T47D (cell line): ENCODE measurements at regions not wholly inside any gene's neighbourhood (a gene's known extent, or its start where the extent isn't known, plus 50 kb on each side); places are given as distances from the start of the nearest gene placed in this dataset.

Experiments
- DNase-seq, 2 experiments: peaks; one replicate each; pipeline versions ENCODE4 v3.0.0 to v3.0.0-alpha.2; 2011 to 2012; ENCODE audit warnings: low read depth in 1 of 2, low spot score in 1 of 2
- JUND ChIP-seq: IDR thresholded peaks from 2 replicates; pipeline ENCODE4 v1.6.1; 2012; ENCODE audit warnings: low read depth
- in situ Hi-C: cut with HindIII; loops from 2 replicates; pipeline ENCODE4 v1.10.0; 2016; ENCODE audit warnings: low sequenced_read_pairs, low pct_unique_long_range_greater_than_20kb

- in situ Hi-C loops = no loop called here
- TF ChIP-seq JUND = no peak
- no peak for DNase-seq
These were observed 52.6 kb upstream of the ZNF32 start for GRCh38 chr10:43701295-43701694.

- in situ Hi-C loops = no loop called here
- no peak for DNase-seq
- no peak for TF ChIP-seq JUND
These were observed 51.6 kb upstream of the ZNF32 start for GRCh38 chr10:43700306-43700705.

- in situ Hi-C loops = no loop called here
- TF ChIP-seq JUND = no peak
- no peak for DNase-seq
These were observed 50.8 kb upstream of the ZNF32 start for GRCh38 chr10:43699516-43699915.
